IPS-NIHi11 (cell line): ENCODE measurements at regions not wholly inside any gene's neighbourhood (a gene's known extent, or its start where the extent isn't known, plus 50 kb on each side); places are given as distances from the start of the nearest gene placed in this dataset.
"Not testable (repeated sequence)": the region's sequence is repeated elsewhere in the genome, so short reads cannot be mapped to it uniquely, and the experiment has no call there.

Source experiments
- DNase-seq: peaks from one replicate; pipeline ENCODE4 v3.0.0; 2012; ENCODE audit warnings: mixed read lengths, low spot score

- not testable (repeated sequence) for DNase-seq
Observed at GRCh38 chr2:195072806-195073205, 584.2 kb upstream of the SLC39A10 start.

- DNase-seq: no peak
Observed at GRCh38 chr2:195057001-195057400, 600.0 kb upstream of the SLC39A10 start.

- DNase-seq: no peak
Observed at GRCh38 chr2:195055996-195056395, 601.0 kb upstream of the SLC39A10 start.

- no peak for DNase-seq
Observed at GRCh38 chr2:195051401-195051800, 605.6 kb upstream of the SLC39A10 start.

GRCh38 chr2:195049372-195050031 is 607.5 kb upstream of the SLC39A10 start:
- no peak for DNase-seq

- no peak for DNase-seq
Observed at GRCh38 chr2:195047955-195048354, 609.1 kb upstream of the SLC39A10 start.

- no peak for DNase-seq
Observed at GRCh38 chr2:195044801-195045200, 612.2 kb upstream of the SLC39A10 start.

GRCh38 chr2:195038153-195038552 is 618.9 kb upstream of the SLC39A10 start:
- DNase-seq: no peak

- no peak for DNase-seq
Observed at GRCh38 chr2:195037045-195037444, 620.0 kb upstream of the SLC39A10 start.

GRCh38 chr2:195031411-195031810 is 625.6 kb upstream of the SLC39A10 start:
- DNase-seq: no peak

GRCh38 chr2:195029804-195030654 is 627.0 kb upstream of the SLC39A10 start:
- DNase-seq: no peak

GRCh38 chr2:195027947-195028346 is 629.1 kb upstream of the SLC39A10 start:
- DNase-seq: peak; percentile 18

GRCh38 chr2:195026261-195026660 is 630.8 kb upstream of the SLC39A10 start:
- no peak for DNase-seq

- DNase-seq: no peak
Observed at GRCh38 chr2:195022508-195022830, 634.6 kb upstream of the SLC39A10 start.

- no peak for DNase-seq
Observed at GRCh38 chr2:195021711-195022507, 635.1 kb upstream of the SLC39A10 start.

GRCh38 chr2:195018462-195018861 is 638.6 kb upstream of the SLC39A10 start:
- DNase-seq: no peak

GRCh38 chr2:195017890-195018289 is 639.1 kb upstream of the SLC39A10 start:
- no peak for DNase-seq

- no peak for DNase-seq
Observed at GRCh38 chr2:195016841-195017240, 640.2 kb upstream of the SLC39A10 start.

- DNase-seq: no peak
Observed at GRCh38 chr2:195009202-195009601, 647.8 kb upstream of the SLC39A10 start.

- no peak for DNase-seq
Observed at GRCh38 chr2:195006856-195007255, 650.2 kb upstream of the SLC39A10 start.

- no peak for DNase-seq
Observed at GRCh38 chr2:195003881-195004471, 653.0 kb upstream of the SLC39A10 start.

- DNase-seq: no peak
Observed at GRCh38 chr2:195001924-195002323, 655.1 kb upstream of the SLC39A10 start.
